HG03469 (cell line): ENCODE measurements at regions not wholly inside any gene's neighbourhood (a gene's known extent, or its start where the extent isn't known, plus 50 kb on each side); places are given as distances from the start of the nearest gene placed in this dataset.
"Not testable (repeated sequence)": the region's sequence is repeated elsewhere in the genome, so short reads cannot be mapped to it uniquely, and the experiment has no call there.

ENCODE experiments used
- ATAC-seq: cut with Tn5 transposase; IDR thresholded peaks from one replicate; pipeline ENCODE4 v1.9.1; 2021; ENCODE audit warnings: mild to moderate bottlenecking, moderate library complexity, moderate number of reproducible peaks; ENCODE audit not compliant: unreplicated experiment

- ATAC-seq: not testable (repeated sequence)
Observed at GRCh38 chr16:22651111-22651817, 140.6 kb downstream of the NPIPB5 start.

DNA sequence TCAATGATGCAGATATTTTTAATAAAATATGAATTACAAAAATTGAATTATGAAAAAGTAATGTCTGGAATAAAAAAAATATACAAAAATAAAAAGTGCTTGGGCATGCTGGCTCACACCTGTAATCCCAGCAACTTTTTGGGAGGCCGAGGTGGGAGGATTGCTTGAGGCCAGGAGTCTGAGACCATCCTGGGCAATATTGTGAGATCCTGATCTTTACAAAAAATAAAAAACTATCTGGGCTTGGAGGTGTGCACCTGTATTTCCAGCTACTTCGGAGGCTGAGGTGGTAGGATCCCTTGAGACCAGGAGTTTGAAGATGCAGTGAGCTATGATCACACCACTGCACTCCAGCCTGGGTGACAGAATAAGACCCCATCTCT lies 141.8 kb downstream of the NPIPB5 start:
- no peak for ATAC-seq

DNA sequence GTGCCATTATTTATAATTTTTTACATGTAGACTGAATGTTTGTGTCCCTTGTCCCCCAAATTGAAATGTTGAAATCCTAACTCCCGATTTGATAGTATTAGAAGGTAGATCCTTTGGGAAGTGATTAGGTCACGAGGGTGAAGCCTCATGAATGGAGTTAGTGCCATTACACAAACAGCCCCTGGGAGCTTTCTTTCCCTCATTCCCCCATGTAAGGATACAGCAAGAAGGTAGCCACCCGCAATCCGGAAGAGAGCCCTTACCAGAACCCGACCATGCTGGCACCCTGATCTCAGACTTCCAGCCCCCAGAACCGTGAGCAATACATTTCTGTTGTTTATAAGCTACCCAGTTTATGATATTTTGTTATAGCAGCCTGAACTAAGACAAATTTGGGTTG lies 143.2 kb downstream of the NPIPB5 start:
- no peak for ATAC-seq

DNA sequence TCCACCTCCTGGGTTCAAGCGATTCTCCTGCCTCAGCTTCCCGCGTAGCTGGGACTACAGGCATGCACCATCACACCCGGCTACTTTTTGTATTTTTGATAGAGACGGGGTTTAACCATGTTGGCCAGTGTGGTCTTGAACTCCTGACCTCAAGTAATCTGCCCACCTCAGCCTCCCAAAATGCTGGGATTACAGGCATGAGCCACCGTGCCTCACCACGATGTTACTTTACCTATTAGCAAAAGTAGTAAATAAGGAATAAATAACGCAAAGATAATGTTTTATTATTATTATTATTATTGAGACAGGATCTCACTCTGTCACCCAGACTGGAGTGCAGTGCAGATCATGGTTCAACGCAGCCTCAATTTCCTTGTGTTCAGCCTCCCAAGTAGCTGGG lies 145.9 kb downstream of the NPIPB5 start:
- not testable (repeated sequence) for ATAC-seq

- ATAC-seq: no peak
Observed at GRCh38 chr16:22659933-22660332, 149.2 kb downstream of the NPIPB5 start.

- no peak for ATAC-seq
Observed at GRCh38 chr16:22660441-22661160, 149.9 kb downstream of the NPIPB5 start.

- ATAC-seq: no peak
Observed at GRCh38 chr16:22661161-22661647, 150.5 kb downstream of the NPIPB5 start.

- not testable (repeated sequence) for ATAC-seq
Observed at GRCh38 chr16:22662958-22663357, 151.0 kb upstream of the HS3ST2 start.

GRCh38 chr16:22663389-22664064 lies 150.4 kb upstream of the HS3ST2 start:
- ATAC-seq: no peak

GRCh38 chr16:22664132-22664531 lies 149.8 kb upstream of the HS3ST2 start:
- no peak for ATAC-seq

- ATAC-seq: no peak
Observed at GRCh38 chr16:22664561-22664997, 149.4 kb upstream of the HS3ST2 start.

DNA sequence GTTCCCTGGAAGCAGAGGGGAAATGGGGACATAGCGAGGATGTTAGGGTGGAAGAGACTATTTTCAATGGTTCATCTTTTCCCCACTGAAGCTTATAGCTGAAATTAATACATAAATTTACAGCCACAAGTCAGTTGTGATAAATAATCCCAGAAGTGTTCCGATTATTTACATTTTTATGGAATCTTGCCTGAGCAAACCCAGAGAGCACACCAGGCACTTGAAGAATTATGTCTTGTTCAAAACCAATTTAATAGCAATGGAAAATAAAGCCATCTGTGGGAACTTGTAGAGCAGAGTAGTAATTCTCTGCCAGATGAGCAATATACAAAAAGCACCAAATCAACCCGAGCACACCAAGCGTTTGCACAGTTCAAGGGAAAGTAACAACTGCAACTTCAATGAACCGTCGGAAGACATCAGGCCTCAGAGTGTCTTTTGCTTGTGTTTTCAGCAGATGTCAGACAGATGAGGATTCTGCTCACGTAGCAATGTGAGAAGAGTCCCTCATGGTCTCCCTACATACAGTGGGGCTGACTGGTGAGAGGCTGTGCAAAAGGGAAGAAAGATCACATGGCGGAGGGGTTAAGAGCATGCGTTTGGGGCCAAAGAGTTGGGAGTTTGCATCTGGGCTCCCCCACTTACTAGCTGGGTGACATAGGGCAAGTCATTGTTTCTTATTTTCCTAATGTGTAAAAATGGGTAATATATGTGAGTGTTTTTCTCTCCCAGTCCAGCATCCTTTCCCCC lies 148.7 kb upstream of the HS3ST2 start:
- ATAC-seq: no peak

DNA sequence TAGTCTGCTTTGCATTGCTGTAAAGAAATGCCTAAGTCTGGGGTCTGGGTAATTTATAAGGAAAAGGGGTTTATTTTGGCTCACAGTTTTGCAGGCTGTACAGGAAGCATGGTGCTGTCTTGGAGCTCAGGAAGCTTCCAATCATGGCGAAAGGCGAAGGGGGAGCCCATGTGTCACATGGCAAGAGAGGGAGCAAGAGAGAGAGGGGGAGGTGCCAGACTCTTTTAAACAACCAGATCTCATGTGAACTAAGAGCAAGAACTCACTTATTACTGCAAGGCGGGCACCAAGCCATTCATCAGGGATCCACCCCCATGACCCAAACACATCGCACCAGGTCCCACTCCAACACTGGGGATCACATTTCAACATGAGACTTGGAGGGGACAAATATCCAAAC lies 148.2 kb upstream of the HS3ST2 start:
- no peak for ATAC-seq

DNA sequence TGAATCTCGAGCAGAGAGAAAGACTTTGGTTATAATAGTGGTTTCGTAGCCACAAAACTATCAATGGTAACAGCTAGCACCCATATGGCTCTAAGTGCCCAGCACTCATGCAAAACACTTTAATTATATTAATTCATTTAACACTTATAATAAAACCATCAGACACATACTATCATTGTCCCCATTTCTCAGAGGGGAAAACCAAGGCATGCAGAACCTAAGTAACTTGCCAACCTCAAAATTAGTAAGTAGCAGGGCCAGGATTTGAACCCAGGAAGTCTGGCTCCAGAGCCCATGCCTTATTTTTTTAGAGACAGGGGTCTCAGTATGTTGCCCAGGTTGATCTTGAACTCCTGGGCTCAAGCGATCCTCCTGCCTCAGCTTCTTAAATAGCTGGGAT lies 145.6 kb upstream of the HS3ST2 start:
- ATAC-seq: no peak

GRCh38 chr16:22670044-22670536 lies 143.9 kb upstream of the HS3ST2 start:
- no peak for ATAC-seq

DNA sequence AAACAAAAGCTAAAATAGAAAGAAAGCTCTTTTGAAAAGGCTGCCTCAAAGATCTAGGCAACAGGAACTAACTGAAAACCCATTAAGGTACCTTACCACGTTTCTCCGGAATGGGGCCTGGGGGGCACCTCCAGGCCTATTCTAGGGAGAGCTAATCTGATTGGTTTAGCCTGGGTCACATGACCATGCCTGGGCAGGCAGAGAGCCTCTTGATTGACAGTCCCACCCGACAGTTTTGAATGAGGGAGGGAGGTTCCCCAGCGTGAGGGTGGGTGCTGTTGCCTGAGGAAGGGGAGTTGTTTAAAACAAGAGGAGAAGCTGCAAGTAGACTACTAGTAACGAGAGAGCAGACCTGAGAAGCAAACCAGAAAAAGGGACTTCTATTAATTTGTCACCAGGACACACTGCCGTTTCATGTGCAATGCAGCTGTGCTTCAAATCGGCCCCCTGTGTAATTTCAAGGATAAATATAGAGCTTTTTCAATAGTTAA lies 143.4 kb upstream of the HS3ST2 start:
- ATAC-seq: no peak

DNA sequence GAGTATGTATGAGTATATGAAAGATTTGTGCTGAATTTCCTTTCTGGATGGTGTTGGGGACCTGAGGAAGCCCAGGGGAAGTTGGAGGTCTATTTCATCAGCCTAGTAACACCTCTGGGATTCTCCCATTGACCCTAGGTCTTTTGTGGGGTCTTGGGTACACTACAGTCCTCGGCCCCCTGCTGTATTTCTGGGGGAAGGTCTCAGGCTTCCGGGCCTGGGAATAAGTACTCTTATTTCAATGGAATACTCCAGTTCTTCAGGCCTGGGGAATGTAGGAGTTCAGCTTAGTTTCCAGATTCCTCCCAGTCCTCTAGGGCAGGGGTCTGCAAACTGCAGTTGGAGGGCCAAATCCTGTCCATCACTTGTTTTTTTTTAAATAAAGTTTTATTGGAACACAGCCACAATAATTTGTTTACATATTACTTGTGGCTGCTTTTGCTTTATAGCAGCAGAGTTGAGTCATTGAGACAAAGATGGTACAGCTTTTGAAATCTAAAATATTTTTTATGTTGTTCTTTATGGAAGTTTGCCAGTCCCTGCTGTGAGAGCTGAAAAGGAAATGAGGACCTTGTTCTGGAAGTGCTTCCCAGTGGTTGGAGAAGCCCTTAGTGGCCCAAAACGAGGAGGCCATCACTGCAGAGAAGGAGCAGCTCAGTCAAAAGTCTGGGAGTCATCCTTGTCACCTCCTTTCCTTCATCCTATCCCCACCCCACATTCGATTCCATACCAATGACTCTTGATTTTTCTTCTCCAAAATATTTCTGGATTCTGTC lies 142.5 kb upstream of the HS3ST2 start:
- ATAC-seq: no peak

GRCh38 chr16:22672830-22673210 lies 141.1 kb upstream of the HS3ST2 start:
- ATAC-seq: no peak

- ATAC-seq: no peak
Observed at GRCh38 chr16:22673421-22673831, 140.5 kb upstream of the HS3ST2 start.

GRCh38 chr16:22674832-22675191 lies 139.2 kb upstream of the HS3ST2 start:
- ATAC-seq: no peak
